Femur (tissue), 1 donor: ENCODE measurements at regions not wholly inside any gene's neighbourhood (a gene's known extent, or its start where the extent isn't known, plus 50 kb on each side); places are given as distances from the start of the nearest gene placed in this dataset.
"Not testable (repeated sequence)": the region's sequence is repeated elsewhere in the genome, so short reads cannot be mapped to it uniquely, and the experiment has no call there.

Experiments
- DNase-seq: peaks from one replicate; pipeline ENCODE4 v3.0.0-alpha.2; 2017

DNA sequence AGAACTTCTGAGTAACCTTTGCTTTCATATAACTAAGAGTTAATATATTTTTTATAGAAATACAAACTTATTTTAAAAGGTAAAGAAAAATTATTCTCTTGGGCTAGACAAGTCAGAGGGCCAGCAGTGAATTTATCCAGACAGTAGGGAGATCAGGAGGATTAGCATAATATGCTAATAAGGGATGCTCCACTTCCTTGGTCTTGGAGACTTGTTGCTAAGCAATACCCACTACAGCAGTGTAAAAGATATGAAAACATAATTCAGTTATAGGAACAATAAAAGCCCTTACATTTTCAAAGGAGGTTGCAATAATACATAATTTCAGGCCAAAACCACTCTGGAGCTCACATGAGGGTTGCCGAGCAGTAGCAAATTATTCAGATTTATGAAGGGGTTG lies 615.6 kb downstream of the KCNH5 start:
- DNase-seq = no peak

DNA sequence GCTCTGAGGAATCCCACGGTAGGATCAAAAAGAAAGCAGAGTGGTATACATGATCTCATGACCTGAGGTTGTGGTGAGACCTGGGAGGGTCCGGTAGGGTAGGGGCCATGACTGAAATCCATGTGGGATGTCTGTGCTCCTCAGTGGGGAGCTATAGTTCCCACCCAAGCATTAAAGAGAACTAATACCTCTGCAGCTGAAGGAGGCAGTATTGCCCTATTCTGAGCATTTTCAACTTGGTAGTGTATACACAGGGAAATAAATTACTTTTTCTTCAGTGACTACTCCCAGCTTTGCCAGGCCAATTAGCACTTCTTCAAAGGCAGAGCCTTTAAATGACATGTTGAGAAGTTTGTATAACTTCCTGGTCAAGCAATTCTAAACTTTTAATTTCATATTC lies 613.8 kb downstream of the KCNH5 start:
- no peak for DNase-seq

DNA sequence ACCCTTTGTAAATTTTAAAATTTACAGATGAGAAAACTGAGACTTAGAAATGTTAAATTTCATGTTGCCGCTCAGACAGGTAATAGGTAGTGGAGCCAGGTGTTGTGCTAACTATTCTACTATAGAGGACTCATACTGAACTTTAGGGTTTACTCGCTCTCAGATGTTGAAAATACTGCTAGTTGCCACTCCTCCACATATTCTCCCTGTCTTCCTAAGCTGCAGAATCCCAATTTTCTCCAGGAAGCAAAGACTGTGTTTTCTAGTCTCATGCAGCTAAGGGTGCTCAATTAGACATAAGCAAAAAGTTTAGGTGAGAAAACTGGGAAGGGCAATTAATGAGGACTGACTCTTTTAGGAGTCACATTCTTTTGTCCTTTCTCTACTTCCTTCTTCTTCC lies 612.3 kb downstream of the KCNH5 start:
- no peak for DNase-seq

DNA sequence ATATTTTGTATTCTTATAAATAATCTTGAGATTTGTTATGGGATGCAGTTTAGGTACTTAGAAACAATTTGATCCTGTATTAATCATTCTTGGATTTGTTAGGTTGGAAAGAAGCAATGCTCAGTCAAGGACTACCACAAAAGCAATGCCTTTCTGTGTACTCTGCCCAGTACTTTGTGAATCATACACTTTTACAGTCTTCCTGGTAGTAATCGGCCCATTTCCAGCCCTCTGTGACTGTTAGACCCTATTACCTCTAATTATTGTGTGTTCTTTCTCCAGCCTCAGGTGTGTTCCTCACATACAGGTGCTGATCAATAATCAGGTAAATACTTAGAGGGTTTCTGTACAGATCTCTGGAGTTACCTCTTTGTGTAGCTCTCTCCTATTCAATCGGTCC lies 609.0 kb downstream of the KCNH5 start:
- DNase-seq = no peak

DNA sequence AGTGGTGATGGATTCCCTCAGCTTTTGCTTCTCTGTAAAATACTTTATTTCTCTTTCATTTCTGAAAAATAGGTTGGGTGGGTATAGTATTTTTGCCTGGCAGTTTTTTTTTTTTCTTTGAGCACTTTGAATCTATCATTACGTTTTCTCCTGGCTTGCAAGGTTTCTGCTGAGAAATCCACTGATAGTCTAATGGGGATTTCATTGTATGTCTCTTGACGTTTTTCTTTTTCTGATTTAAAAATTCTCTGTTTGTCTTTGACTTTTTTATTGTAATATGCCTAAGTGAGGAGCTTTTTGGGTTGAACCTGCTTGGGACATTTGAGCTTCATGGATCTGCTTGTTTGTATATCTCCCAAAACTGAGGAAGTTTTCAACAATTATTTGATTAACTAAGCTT lies 606.0 kb downstream of the KCNH5 start:
- DNase-seq = no peak

DNA sequence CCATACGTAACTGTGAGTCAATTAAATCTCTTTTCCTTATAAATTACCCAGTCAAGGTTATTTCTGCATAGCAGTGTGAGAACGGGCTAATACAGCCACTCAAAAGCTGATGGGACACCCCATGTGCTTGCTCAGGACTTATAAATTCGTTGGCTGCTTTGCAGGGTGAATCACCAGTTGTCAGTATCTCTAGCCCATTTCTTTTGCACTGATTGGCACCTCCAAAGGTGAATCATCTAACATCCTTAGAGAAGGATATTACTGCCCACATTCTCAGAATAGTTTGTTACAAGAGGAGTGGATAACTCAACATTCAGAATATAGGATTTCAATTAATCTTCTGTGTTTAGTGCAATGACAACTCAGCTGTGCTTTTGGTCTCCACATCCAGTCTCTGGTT lies 601.5 kb downstream of the KCNH5 start:
- no peak for DNase-seq

DNA sequence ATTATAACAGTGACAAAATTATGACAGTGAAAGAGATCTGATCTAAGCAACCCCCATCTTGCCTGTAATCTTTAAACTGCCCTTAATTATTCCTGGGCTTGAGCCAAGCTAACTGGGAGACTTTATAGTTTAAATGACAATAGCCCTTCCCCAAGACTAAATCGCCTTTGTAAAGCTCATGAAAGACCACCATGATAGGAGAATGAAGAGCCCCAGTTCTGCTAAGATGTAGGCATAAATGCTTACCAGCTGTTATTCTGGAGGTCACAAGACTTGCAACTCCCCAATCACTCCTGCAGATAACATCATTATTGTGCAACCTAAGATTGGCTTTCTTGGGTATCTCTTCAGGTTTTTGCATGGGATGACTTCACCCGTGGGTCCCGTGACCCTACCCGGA lies 599.7 kb downstream of the KCNH5 start:
- no peak for DNase-seq

DNA sequence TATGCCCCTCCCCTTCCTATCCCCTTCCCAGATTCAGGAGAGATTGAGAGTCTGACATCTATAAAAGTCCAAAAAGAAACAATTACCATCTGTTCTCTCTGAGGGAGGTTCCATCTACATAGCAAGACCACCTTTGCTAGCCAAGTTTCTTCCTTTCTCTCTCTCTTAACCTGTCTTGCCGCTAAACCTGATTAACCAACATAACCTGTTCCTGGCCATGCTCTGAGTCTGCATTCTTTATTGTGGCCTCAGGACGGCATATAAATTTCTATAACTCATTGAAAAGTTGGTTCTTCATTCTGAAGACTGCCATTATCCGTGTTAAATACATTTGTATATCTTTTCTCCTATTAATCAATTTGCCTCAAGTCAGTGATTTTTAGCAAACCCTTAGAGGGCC lies 594.0 kb downstream of the KCNH5 start:
- DNase-seq = no peak

DNA sequence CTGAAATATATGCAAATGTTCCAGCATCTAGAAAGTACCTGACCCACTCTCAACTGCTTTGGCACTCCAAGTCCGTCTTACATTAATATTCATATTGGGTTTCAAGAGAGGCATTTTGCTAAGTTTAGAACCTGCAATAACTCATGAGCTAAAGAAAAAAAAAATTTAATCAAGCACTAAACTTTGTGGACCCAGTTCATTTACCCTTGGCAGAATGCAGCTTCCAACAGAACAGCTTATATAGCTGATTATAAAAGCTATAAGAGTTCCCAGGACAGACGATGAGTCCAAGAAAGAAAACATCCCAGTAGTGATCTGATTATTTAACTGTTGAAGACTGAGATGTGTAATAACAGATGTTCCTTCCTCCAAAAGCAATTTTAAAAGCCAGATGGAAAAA lies 592.0 kb downstream of the KCNH5 start:
- no peak for DNase-seq

DNA sequence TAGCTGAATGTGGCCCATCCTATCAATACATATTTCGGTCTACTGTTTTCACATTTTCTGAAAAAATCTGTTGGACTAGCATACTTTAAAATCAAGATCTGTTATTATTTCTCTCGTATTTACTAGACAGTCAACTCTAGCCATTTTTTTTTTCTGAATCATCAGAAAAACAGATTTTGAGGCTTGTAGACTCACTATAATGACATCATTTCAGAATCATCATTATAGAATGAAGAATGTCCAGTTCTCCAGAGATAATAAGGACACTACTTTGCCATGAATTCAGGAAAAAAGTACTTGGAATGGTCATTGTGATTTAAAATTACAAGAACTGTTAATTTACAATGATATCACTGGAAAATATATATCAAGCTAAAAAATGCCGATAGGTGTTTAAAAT lies 589.8 kb downstream of the KCNH5 start:
- no peak for DNase-seq

DNA sequence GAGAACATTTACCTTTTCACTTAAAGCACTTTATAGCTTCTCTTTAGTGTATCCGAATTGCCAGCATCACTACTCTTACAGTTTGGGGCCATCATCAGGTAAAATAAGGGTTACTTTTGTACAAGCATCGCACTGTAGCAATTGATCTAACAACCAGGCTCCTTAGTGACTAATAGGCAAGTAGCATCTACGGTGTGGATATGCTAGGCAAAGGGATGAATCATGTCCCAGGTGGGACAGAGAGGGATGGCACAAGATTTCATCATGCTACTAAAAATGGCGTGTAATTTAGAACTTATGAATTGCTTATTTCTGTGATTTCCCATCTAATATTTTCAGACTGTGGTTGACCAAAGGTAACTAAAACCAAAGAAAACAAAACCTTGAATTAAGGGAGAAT lies 582.3 kb downstream of the KCNH5 start:
- no peak for DNase-seq

DNA sequence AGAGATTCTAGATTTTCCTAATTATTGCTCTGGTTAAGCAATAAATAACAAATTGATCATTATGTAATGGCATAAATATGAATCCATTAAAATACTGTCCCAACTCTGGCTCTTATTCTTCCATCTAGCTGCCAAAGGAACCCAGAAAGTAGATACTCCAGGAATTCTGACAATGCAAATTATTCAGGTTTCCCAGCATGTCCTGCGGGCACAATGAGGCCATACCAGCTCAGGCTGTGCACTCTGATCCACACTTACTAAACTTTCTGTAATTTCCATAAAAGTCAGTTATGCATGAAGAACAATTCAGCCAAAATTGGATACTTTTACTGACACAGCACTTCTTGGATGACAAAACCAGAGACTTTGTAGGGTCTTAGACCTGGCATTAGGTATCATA lies 576.3 kb downstream of the KCNH5 start:
- no peak for DNase-seq

DNA sequence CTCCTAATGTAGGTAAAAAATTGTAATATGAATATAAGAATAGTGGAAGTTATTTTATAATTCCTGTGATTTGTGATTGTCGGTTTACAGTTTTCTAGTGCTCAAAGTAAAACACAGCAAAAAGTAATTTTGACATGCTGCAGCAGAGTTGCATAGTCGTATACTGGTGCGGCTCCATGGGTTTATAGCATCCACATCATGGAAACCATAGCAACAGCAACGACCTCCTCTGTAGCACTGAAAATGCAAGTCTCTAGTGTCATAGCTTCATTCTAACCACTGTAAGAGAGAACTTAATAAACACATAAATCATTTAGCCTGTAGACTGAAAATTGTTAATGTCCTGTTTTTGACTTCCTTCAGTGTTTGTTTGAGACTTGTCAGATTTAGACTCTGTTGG lies 574.3 kb downstream of the KCNH5 start:
- no peak for DNase-seq

DNA sequence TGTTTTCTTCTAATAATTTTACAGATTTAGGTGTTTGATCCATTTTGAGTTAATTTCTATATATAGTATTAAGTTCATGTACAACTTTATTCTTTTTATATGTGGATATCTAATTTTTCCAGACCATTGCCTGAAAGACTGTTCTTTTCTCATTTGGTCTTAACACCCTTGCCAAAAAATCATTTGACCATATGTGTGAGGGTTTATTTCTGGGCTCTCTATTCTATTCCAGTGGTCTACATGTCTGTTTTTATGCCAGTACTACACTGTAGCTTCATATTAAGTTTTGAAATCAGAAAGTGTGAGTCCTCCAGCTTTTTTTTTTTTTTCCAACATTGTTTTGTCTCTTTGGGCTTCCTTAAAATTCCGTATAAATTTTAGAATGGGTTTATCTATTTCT lies 554.1 kb downstream of the KCNH5 start:
- no peak for DNase-seq

DNA sequence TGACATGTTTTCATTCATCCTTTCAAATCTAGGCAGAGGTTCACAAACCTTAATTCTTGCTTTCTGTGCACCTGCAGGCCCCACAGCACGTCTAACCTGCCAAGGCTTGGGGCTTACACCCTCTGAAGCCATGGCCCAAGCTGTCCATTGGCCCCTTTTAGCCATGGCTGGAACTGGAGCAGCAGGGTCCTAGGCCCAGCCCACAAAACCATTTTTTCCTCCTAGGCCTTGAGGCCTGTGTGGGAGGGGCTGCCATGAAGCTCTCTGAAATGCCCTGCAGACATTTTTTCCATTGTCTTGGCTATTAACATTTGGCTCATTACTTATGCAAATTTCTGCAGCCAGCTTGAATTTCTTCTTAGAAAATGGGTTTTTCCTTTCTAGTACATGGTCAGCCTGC lies 547.5 kb downstream of the KCNH5 start:
- DNase-seq = no peak

DNA sequence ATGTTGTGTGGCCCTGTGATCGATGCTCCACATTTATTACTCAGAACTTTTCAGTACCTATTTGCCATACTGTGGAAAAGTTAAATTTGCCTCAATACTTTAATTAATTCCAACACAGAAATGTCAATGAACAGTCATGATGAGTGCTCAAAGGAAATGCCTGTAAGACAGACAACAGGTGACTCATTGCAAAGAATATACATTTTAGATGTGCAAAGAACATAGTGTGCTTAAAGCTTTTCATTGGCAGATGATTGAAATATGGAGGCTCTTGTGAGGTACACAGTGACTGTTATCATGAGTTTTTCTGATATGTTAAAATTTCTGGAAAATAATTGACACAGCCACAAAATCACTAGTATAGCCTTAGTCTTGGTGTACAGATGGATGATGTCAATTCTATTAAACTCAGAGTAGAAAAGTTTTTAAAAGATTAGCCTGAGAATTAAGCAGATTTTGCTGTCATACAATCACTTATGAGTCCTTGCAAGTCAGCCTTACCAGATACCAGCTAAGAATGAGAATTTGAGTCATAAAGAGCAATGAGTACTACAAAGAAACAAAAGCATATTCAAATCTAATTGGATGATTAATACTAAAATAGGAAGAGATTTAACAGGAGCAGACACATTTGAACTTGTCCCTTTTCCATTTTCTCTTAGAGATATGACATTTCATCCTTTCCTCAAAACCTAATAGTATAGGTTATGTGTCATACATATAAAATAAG lies 544.1 kb downstream of the KCNH5 start:
- DNase-seq = no peak

DNA sequence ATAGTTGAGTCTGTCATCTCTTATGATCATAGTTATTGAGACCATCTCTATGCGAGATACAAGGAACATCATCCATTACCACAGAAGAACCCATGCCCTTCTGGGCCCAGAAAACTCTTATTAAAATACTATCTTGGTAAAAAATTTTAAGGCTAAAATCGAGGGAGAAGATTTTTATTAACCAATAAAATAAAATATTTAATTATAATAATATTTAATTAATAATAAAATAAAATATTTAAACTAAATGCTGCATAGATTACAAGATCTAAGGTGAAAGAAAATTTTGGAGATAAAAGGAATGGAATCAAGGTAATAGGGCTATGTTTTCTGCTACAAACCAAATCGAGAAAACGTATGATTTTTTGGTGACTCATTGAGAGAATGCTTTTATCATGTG lies 540.2 kb downstream of the KCNH5 start:
- no peak for DNase-seq

DNA sequence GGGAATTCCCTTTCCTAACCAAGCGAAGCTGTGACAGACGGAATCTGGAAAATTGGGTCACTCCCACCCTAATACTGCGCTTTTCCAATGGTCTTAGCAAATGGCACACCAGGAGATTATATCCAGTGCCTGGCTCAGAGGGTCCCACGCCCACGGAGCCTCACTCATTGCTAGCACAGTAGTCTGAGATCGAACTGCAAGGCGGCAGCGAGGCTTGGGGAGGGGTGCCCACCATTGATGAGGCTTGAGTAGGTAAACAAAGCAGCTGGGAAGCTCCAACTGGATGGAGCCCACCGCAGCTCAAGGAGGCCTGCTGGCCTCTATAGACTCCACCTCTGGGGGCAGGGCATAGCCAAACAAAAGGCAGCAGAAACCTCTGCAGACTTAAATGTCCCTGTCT lies 523.9 kb downstream of the KCNH5 start:
- not testable (repeated sequence) for DNase-seq

DNA sequence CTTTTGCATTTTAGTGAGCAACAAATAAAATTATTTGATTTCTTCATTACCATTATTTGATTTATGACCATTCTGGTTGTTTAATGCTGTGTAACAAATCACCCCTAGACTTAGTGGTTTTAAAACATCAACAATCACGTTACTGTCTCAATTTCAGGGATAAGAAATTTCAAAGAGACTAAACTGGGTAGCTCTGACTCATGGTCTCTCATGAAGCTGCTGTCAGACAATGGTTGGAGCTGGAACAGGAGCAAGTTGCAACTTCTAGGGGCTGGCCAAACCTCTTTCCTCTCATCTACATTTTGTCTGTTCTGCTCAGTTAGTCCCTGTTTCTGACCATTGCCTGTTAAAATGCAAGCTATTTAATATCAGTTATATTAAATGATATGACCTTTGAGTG lies 517.0 kb downstream of the KCNH5 start:
- no peak for DNase-seq

DNA sequence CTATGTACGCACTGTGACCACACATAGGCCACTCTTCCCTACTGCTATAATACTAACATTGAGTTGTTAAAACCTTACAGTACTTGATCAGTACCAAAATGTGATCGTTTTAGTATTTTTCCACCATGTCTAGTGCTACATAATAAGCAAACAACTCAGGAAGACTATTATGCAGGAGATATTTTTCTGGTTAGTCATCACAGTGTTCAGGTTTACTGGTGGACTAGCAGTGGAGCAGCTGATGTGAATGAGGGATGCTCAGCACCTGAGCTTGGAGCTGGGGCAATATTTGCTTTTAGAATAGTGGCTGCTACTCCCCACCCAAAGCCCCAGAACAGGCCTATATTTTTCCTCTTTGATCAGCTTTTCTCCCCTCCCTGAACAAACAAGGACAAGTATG lies 513.1 kb downstream of the KCNH5 start:
- DNase-seq = no peak

DNA sequence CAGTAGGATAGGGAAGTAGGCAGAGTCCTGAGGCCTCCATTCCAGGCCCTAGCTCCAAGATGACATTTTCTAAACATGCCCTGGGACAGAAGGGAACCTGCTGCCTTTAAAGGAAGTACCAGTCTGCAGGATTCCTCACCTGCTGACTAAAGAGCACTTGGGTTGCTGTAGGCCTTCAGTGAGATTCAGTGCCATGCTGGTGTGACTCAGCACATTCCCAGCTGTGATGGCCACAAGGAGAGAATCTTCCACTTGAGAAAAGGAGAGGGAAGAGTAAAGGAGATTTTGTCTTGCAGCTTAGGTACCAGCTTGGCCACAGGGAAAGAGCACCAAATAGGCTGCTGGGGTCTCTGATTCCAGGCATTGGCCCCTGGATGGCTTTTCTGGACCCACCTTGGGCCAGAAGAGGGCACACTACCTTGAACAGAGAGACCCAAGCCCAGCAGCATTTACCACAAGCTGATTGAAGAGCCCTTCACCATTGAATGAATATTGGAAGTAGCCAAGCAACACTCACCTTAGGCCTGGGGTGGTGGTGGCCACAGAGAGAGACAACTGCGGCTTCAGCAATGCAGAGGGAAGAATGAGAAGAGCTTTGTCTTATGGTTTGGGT lies 498.3 kb downstream of the KCNH5 start:
- DNase-seq = no peak

DNA sequence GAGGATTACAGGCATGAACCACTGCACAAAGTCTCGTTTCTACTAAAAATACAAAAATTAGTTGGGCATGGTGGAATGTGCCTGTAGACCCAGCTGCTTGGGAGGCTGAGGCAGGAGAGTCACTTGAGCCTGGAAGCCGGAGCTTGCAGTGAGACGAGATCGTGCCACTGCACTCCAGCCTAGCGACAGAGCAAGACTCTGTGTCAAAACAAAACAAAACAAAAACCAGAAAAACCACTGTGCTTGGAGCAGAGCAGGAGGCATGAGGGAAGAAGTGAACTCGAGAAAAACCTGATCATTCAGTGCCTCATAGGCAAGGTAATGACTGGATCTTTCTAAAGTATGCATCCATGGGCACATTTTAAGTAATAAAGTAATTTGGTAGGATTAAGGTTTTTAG lies 487.8 kb downstream of the KCNH5 start:
- DNase-seq = no peak

DNA sequence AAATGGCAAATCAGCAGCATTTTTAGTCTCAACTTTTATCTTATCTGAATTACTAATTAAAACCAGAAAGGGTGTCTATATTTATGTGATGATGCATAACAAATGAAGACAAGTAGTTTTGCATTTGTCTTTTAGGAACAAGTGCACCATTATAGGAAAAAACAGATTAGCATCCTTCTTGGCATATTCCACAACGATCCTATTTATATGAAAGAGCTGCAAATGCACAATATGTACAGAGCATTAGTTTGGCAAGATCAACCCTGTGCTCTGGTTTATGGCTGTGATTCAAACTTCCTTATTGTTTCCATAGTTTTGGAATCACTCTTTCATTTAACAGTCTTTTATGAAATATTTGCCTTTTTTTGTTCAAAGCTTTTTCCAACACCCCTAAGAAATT lies 486.8 kb downstream of the KCNH5 start:
- no peak for DNase-seq

DNA sequence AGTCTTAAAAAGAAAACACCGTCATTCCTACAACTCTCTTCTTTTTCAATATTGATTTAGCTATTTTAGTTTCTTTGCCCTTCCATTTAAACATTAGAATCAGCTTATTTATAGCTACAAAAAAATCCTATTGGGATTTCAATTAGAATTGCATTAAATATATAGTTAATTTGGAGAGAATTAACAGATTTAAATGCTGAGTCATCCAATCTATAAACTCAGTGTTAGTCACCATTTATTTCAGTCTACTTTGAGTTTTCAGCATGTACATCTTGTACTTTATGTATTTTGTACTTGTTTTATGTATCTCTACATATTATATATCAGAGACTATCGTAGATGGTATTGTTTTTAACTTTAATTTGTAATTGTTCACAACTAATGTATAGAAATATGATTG lies 460.0 kb downstream of the KCNH5 start:
- DNase-seq = no peak

DNA sequence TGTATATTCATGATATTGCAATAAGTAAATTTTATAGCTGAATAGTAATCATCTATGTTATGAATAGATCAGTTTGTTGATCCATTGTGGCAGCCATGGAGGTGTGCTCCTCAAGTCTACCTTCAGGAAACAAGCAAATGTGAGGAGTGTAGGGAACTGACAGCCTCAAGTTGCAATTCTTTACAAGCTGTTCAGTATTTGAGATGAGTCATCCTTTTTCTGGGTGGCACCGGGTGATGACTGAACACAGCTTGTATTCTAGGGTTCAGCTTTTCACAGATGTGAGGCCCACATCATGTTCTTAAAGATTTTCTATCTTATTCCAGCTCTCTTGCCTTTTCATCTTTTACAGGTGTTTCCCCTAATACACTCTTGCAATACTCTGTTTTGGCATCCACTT lies 452.4 kb downstream of the KCNH5 start:
- no peak for DNase-seq
